HUES64 (cell line): ENCODE measurements at regions not wholly inside any gene's neighbourhood (a gene's known extent, or its start where the extent isn't known, plus 50 kb on each side); places are given as distances from the start of the nearest gene placed in this dataset.

Experiments used
- H3K27ac ChIP-seq: 2 replicates; pipeline ENCODE4 v1.7.0; 2013; ENCODE audit warnings: low read depth, low read length, inconsistent platforms
- H3K27me3 ChIP-seq: 2 replicates; pipeline ENCODE4 v1.6.1; 2013; ENCODE audit warnings: mild to moderate bottlenecking, low read length; ENCODE audit not compliant: insufficient read depth
- H3K36me3 ChIP-seq: 2 replicates; pipeline ENCODE4 v1.6.1; 2013; ENCODE audit warnings: mild to moderate bottlenecking, low read length; ENCODE audit not compliant: insufficient read depth
- H3K4me1 ChIP-seq: 2 replicates; pipeline ENCODE4 v1.6.1; 2013; ENCODE audit warnings: mild to moderate bottlenecking, low read length, moderate library complexity; ENCODE audit not compliant: insufficient read depth
- H3K4me3 ChIP-seq: 2 replicates; pipeline ENCODE4 v1.5.1; 2013; ENCODE audit warnings: mild to moderate bottlenecking, low read length, moderate library complexity
- H3K9ac ChIP-seq: 2 replicates; pipeline ENCODE4 v1.6.1; 2013; ENCODE audit warnings: mild to moderate bottlenecking, low read depth, low read length
- H3K9me3 ChIP-seq: 2 replicates; pipeline ENCODE4 v1.6.1; 2013; ENCODE audit warnings: low read depth, low read length; ENCODE audit not compliant: insufficient read depth
- WGBS: fragments of 150-250, 120-280 bp; methylation state at CpG from one replicate; pipeline ENCODE4 v1.1.7; 2013; ENCODE audit warnings: missing lambda C conversion rate; 5-methylcytosine and 5-hydroxymethylcytosine counted together

DNA sequence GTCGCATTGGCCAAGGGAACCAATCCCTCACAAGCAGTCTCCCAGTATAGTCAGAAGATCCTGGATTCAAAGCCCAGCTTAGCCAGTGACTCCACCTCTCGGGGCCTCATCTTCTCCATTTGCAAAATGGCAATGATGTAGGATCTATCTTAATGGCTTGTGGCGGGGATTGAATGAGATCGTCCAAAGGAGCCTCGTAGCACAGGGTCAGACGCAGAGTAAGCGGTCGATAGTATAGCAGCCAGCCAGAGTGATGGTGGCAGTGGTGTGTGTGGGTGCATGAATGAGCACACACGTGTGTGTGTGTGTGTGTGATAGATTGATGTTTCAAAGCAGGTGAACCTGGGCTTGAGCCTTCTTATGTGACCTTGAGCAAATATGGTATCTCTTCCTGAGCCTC, 79.8 kb upstream of the WNT4 start:
- 90% methylated on average over 9 of the region's 9 CpGs for WGBS
- Histone ChIP-seq H3K9ac (no peak overlapping the region), H3K9me3 (no peaks in the 10 kb centered on the region)

DNA sequence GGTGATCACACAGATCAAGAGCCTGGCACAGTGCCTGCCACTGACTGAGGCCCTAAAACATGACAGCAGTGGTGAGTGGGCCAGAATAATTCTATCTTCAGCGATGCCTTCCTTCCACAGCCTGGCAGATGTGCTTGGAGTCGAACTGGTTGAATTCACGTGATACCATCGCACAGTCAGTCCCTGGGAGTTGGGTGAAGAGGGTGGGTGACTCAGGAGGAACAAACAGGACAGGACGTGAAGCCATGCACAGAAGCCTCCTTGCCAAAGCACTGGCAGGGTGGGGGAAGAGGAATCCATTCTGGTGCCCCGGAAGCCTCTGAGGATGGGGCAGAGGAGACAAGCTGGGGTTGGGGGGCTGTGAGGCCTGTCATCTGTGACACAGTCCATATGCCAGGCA, 80.3 kb upstream of the WNT4 start:
- H3K9ac ChIP-seq = no peak overlapping the region
- no peaks in the 10 kb centered on the region for H3K9me3 ChIP-seq
- no peak overlapping the region for H3K4me3 ChIP-seq
- no peak overlapping the region for H3K27ac ChIP-seq
- no peaks in the 10 kb centered on the region for H3K27me3 ChIP-seq
- WGBS = 94% methylated on average over 6 of the region's 6 CpGs
- no peaks in the 10 kb centered on the region for H3K4me1 ChIP-seq
- H3K36me3 ChIP-seq = no peaks in the 10 kb centered on the region

More for the DNA sequence above, 79.8 kb upstream of the WNT4 start:
- Histone ChIP-seq H3K4me3 (no peak overlapping the region), H3K4me1 (no peaks in the 10 kb centered on the region), H3K27me3 (no peaks in the 10 kb centered on the region), H3K36me3 (no peaks in the 10 kb centered on the region), H3K27ac (no peak overlapping the region)

DNA sequence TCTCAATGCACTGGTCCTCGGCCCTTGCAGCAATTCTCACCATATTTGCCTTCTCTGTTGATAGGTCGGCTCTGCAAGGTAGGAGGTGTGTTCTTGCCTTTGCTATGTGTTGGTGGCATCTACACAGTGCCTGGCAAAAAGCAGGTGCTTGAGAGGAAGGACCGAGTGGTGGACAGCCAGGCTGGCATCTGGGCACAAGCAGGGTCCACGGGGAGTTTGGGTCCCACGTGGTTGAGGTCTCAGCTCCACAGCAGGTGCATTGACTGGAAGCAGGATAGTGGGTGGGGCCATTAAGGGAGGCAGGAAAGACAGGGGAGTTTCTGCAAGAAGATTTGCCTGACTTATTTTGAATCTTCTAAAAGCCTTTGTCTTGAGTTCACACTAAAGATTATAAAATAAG, 81.2 kb upstream of the WNT4 start:
- Histone ChIP-seq H3K4me1 (no peaks in the 10 kb centered on the region), H3K9ac (no peak overlapping the region), H3K36me3 (no peaks in the 10 kb centered on the region), H3K9me3 (no peaks in the 10 kb centered on the region), H3K4me3 (no peak overlapping the region), H3K27me3 (no peaks in the 10 kb centered on the region), H3K27ac (no peak overlapping the region)
- 86% methylated on average over 5 of the region's 5 CpGs for WGBS

DNA sequence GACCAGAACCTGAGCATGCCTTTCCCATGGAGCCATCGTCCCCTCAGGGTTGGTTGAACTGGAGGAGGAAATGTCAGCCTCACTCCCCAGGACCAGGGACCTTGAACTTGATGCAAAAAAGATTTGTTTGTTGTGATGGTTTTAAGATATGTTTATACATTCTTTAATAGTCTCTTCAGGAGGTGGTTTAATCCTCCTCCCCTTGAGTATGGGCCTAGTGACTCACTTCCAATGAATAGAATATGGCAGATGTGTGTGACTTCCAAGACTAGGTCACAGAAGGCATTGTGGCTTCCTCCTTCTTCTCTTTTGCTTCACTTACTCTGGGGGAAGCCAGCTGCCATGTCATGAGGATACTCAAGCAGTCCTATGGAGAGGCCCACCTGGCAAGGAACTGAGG, 81.7 kb upstream of the WNT4 start:
- Histone ChIP-seq H3K4me3 (no peak overlapping the region), H3K4me1 (no peaks in the 10 kb centered on the region), H3K36me3 (no peaks in the 10 kb centered on the region), H3K9ac (no peak overlapping the region), H3K27ac (no peak overlapping the region), H3K27me3 (no peaks in the 10 kb centered on the region), H3K9me3 (no peaks in the 10 kb centered on the region)
- WGBS = 96% methylated on average over 1 of the region's 1 CpG

DNA sequence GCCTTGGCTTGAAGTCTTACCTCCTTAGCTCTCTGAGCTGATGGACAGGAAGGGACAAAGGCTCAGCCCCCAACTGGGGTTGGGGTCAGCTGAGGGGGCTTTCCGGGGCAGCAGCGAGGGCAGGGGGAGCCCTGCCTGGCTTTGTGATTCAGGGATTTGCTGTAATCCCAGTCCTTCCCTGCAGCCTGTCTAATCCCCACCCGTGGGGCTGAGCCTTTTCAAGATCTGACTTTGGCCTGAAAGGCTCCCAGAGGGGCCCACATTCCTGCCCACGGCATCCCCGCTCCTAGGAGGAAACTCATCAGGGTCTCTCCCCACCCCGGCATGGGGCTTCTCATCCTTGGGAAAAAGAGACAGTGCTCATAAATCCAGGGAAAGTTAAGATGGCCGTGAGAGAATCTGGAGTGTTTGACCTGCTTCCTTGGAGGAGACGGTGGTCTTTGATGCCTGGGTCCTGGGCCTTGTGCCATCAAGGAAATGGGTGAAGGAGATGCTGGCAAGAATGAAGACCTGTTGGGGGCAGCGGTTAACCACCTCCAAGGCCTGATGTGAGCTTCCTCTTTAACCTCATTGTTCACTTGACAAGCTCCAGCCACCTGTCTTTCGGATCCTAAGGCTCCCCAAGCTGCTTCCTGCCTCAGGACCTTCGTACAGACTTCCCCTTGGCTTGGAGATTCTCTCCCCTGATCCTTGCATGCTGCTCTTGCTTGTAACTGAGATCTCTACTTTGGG, 83.1 kb upstream of the WNT4 start:
- Histone ChIP-seq H3K4me1 (no peaks in the 10 kb centered on the region), H3K4me3 (no peak overlapping the region), H3K36me3 (no peaks in the 10 kb centered on the region), H3K27me3 (no peaks in the 10 kb centered on the region), H3K9me3 (no peaks in the 10 kb centered on the region), H3K9ac (no peak overlapping the region), H3K27ac (peak overlapping the region; percentile 43; the same call in 1 of the 2 replicates)
- 64% methylated on average over 11 of the region's 11 CpGs for WGBS

DNA sequence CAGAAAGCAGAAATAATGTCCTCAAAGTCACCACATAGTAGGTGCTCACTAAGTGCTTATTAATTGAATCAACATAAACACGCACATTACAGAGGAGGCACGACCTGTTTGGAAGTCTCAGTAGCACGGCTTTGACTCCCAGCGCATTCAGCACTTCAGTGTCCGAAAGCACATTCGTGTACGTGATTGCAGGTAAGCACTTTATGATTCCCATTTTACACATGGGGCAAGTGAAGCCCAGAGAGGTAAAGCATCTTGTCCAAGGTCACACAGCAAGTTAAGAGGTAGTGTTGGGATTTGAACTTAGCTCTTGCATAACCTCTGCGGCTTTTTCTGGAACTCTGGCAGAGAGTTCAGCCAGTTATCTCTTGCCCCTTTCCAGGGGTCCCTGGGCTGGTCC, 85.2 kb upstream of the WNT4 start:
- no peaks in the 10 kb centered on the region for H3K27me3 ChIP-seq
- 96% methylated on average over 8 of the region's 8 CpGs for WGBS
- no peak overlapping the region for H3K9ac ChIP-seq
- no peaks in the 10 kb centered on the region for H3K4me1 ChIP-seq
- H3K4me3 ChIP-seq = no peak overlapping the region
- H3K9me3 ChIP-seq = no peaks in the 10 kb centered on the region
- no peak overlapping the region for H3K27ac ChIP-seq
- H3K36me3 ChIP-seq = no peaks in the 10 kb centered on the region

DNA sequence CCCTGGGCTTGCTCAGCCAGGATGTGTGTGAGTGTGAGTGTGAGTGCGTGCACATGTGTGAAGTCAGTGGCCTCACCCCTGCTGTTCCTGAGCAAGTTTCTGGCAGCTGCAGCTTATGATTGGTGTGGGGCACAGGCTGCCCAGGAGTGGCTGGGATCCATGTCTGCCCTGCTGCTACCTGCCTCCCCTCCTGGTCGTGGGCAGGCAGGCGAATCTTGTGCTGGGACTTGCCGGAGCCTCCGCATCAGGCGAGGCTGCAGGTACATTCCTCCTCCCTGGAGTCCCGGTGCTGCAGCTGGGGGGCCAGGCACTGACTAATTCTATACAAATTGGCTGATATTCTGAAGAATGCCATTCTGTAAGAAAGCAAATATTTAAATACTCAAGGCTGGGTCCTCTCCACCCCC, 85.6 kb upstream of the WNT4 start:
- no peak overlapping the region for H3K27ac ChIP-seq
- 65% methylated on average over 7 of the region's 7 CpGs for WGBS

DNA sequence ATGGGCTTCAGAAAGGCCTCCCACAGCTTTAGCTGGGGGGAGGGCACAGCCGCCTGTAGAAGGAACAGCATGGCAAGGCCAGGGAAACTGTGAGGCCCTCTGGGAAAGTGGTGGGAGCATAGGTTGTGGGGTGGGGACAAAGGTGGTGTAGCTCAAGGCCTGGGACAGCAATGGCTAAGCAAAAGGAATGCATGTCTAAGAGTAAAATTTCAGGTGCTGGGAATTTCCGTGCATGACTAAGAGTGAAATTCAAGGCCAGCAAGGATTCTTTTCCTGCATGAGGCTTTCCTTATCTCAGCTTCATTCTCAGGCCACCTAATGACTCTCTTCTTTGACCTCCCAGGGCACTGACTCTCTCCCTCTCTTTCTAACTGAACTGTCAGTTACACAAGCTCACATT, 86.5 kb upstream of the WNT4 start:
- Histone ChIP-seq H3K27ac (no peak overlapping the region), H3K9ac (no peak overlapping the region), H3K36me3 (no peaks in the 10 kb centered on the region), H3K27me3 (no peaks in the 10 kb centered on the region), H3K4me1 (peaks cover 4% of the 10 kb centered on the region), H3K9me3 (no peaks in the 10 kb centered on the region), H3K4me3 (no peak overlapping the region)
- WGBS = 51% methylated on average over 2 of the region's 2 CpGs

More for the DNA sequence above, 85.6 kb upstream of the WNT4 start:
- Histone ChIP-seq H3K4me1 (no peaks in the 10 kb centered on the region), H3K27me3 (no peaks in the 10 kb centered on the region), H3K9me3 (no peaks in the 10 kb centered on the region), H3K4me3 (no peak overlapping the region), H3K36me3 (no peaks in the 10 kb centered on the region), H3K9ac (no peak overlapping the region)

DNA sequence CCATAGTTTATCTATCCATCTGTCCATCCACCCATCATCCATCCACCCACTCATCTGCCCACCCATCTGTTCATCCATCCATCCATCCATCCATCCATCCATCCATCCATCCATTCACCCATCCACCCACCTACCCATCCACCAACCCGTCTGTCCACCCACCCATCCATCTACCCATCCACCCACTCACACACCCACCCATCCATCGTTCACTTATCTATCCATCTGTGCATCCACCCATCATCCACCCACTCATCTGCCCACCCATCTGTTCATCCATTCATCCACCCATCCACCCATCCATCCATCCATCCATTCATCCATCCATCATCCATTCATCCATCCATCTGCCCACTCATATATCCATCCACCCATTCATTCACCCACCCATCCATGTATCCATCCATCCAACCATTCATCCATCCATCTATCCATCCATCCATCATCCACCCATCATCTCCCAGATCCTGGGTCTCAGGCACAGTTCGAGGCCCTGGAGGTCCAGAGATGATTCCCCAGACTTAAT, 88.2 kb upstream of the WNT4 start:
- Histone ChIP-seq H3K4me3 (no peak overlapping the region), H3K9me3 (no peaks in the 10 kb centered on the region), H3K4me1 (peaks cover 10% of the 10 kb centered on the region), H3K9ac (no peak overlapping the region), H3K27ac (no peak overlapping the region), H3K27me3 (no peaks in the 10 kb centered on the region), H3K36me3 (no peaks in the 10 kb centered on the region)
- WGBS = 94% methylated on average over 3 of the region's 3 CpGs

DNA sequence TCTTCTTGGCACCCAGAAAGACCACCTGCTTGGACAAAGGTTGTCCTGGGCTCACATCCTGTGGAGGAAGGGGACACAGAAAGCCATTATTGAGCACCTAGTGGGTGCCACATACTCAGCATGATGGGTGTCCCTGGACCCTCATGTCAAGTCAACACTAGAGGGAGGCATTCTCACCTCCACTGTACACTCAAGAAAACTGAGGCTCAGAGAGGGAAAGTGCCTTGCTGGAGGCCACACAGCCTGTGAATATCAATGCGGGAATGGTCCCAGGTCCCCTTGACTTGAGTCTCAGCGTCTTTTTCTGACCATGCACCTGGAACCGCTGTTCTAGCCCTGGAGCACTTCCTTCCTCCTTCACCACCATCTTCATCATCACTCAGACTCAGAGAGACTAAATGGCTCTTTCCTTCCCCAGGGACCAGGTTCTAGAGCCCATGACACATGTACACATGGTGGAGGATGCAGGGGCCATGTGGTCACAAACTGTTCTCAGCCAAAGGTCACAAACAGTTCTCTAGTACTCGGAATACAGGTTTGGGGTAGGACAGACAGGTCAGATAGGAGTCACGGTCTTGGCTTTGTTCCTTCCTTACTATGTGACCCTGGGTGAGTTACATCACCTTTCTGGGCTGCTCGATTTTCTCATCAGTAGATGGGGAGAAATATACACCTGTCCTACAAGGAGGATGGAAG, 89.2 kb upstream of the WNT4 start:
- WGBS = 89% methylated on average over 6 of the region's 6 CpGs
- Histone ChIP-seq H3K27ac (no peak overlapping the region), H3K36me3 (no peaks in the 10 kb centered on the region), H3K9ac (no peak overlapping the region), H3K4me1 (peaks cover 10% of the 10 kb centered on the region), H3K9me3 (no peaks in the 10 kb centered on the region), H3K4me3 (no peak overlapping the region), H3K27me3 (no peaks in the 10 kb centered on the region)

DNA sequence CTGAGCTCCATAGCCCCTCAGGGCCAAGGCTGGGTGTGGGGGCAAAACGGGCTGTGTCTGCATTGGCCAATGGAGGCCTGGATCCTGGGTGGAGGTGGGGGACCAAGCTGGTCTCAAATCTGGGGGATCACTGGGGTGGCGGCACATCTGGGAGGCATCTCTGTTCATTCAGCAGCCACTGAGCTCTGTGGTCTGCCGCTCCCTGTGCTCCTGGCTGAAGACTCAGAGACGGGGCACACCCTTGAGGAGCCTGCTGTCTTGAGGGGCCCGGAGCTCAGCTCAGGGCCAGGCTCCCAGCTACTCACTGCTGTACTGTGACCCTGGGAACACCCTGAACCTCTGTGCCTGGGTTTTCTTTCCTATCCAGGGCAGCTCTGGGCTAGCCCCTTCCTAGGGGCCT, 90.3 kb upstream of the WNT4 start:
- Histone ChIP-seq H3K9ac (no peak overlapping the region), H3K9me3 (no peaks in the 10 kb centered on the region), H3K27ac (no peak overlapping the region), H3K4me3 (no peak overlapping the region), H3K27me3 (no peaks in the 10 kb centered on the region), H3K36me3 (no peaks in the 10 kb centered on the region), H3K4me1 (peaks cover 10% of the 10 kb centered on the region)
- WGBS = 92% methylated on average over 5 of the region's 5 CpGs
